ENCODE measurements at regions not wholly inside any gene's neighbourhood (a gene's known extent, or its start where the extent isn't known, plus 50 kb on each side); places are given as distances from the start of the nearest gene placed in this dataset.

- no peak for TF ChIP-seq CTCF (IDR thresholded peaks at IDR 0.05; ENCODE audit: low read depth, low read length)
- H3K4me3 ChIP-seq (ENCODE audit: low read depth, low read length), result no peak overlapping the region
- no peak for DNase-seq (ENCODE audit: low read depth)
Measured at GRCh38 chr6:106017454-106017853, 68.7 kb upstream of the PRDM1 start.

- no peak for DNase-seq (ENCODE audit: low read depth)
- H3K4me3 ChIP-seq (ENCODE audit: low read depth, low read length), result no peak overlapping the region
- TF ChIP-seq MAX (IDR thresholded peaks at IDR 0.05; ENCODE audit: low read depth, low read length) (no peak), CTCF (IDR thresholded peaks at IDR 0.05; ENCODE audit: low read depth, low read length) (no peak), POLR2A (IDR thresholded peaks at IDR 0.05; ENCODE audit: extremely low read depth, insufficient read length) (no peak), MYC (IDR thresholded peaks at IDR 0.05; ENCODE audit: low read depth, low read length) (no peak)
Measured at GRCh38 chr6:106014955-106015354, 71.2 kb upstream of the PRDM1 start.

- no peak overlapping the region for H3K4me3 ChIP-seq (ENCODE audit: low read depth, low read length)
- TF ChIP-seq MYC (IDR thresholded peaks at IDR 0.05; ENCODE audit: low read depth, low read length) (no peak), CTCF (IDR thresholded peaks at IDR 0.05; ENCODE audit: low read depth, low read length) (no peak), MAX (IDR thresholded peaks at IDR 0.05; ENCODE audit: low read depth, low read length) (no peak), POLR2A (IDR thresholded peaks at IDR 0.05; ENCODE audit: extremely low read depth, insufficient read length) (no peak)
- DNase-seq (ENCODE audit: low read depth), result no peak
Measured at GRCh38 chr6:106011476-106011875, 74.7 kb upstream of the PRDM1 start.

GRCh38 chr6:106005954-106006353 is 80.2 kb upstream of the PRDM1 start:
- no peak overlapping the region for H3K4me3 ChIP-seq (ENCODE audit: low read depth, low read length)
- TF ChIP-seq MAX (IDR thresholded peaks at IDR 0.05; ENCODE audit: low read depth, low read length), result no peak
- no peak for TF ChIP-seq POLR2A (IDR thresholded peaks at IDR 0.05; ENCODE audit: extremely low read depth, insufficient read length)
- TF ChIP-seq CTCF (IDR thresholded peaks at IDR 0.05; ENCODE audit: low read depth, low read length), result no peak
- no peak for TF ChIP-seq MYC (IDR thresholded peaks at IDR 0.05; ENCODE audit: low read depth, low read length)
- DNase-seq (ENCODE audit: low read depth), result no peak

GRCh38 chr6:106005013-106005412 is 81.1 kb upstream of the PRDM1 start:
- TF ChIP-seq MYC (IDR thresholded peaks at IDR 0.05; ENCODE audit: low read depth, low read length), result no peak
- TF ChIP-seq MAX (IDR thresholded peaks at IDR 0.05; ENCODE audit: low read depth, low read length), result no peak
- TF ChIP-seq CTCF (IDR thresholded peaks at IDR 0.05; ENCODE audit: low read depth, low read length), result no peak
- no peak for TF ChIP-seq POLR2A (IDR thresholded peaks at IDR 0.05; ENCODE audit: extremely low read depth, insufficient read length)
- no peak overlapping the region for H3K4me3 ChIP-seq (ENCODE audit: low read depth, low read length)
- DNase-seq (ENCODE audit: low read depth), result no peak

GRCh38 chr6:106003268-106003987 is 82.7 kb upstream of the PRDM1 start:
- H3K4me3 ChIP-seq (ENCODE audit: low read depth, low read length), result no peak overlapping the region
- no peak for TF ChIP-seq MYC (IDR thresholded peaks at IDR 0.05; ENCODE audit: low read depth, low read length)
- no peak for TF ChIP-seq MAX (IDR thresholded peaks at IDR 0.05; ENCODE audit: low read depth, low read length)
- DNase-seq (ENCODE audit: low read depth), result no peak
